HepG2 (cell line): ENCODE measurements at regions not wholly inside any gene's neighbourhood (a gene's known extent, or its start where the extent isn't known, plus 50 kb on each side); places are given as distances from the start of the nearest gene placed in this dataset.
A peak's percentile ranks its signal among the peaks of the same experiment; 100 is the strongest.

Experiments
- ATAC-seq: fragments of 200-7000 bp; cut with Tn5 transposase; 3 replicates; pipeline ENCODE4 v1.9.1; 2020; ENCODE audit warnings: mild to moderate bottlenecking, moderate library complexity
- BruUV-seq: library from RNA; stranded (reverse); fragments of 400-500 nt; replicated peaks from 2 replicates; lab custom pipeline; 2021; lab: Mats Ljungman, UMichigan
- CTCF ChIA-PET: fragments of 300-600 bp; formaldehyde crosslinking; extraction: SDS; loops from one replicate; lab custom pipeline; 2021; ENCODE audit warnings: low total read pairs, inconsistent platforms, low intra/inter-chr PET ratio; lab: Yijun Ruan, JAX
- POLR2A ChIA-PET: fragments of 350-600 bp; sonication (Branson Sonifier 250); formaldehyde crosslinking; loops from one replicate; lab custom pipeline; 2020; ENCODE audit warnings: antibody characterized with exemption, inconsistent platforms; lab: Yijun Ruan, JAX
- DNase-seq: peaks from one replicate; pipeline ENCODE4 v3.0.0-alpha.2; 2015; ENCODE audit warnings: low spot score
- FAIRE-seq: peaks from 3 replicates; lab custom pipeline; 2011; peaks lifted over from hg19 to GRCh38; lab: Jason Lieb, UNC
- H2AFZ ChIP-seq: one replicate; pipeline ENCODE4 v1.6.1; 2011; ENCODE audit warnings: low read length, inconsistent platforms
- H3K27ac ChIP-seq: fragments of 300-600 bp; 3 replicates; pipeline ENCODE4 v1.8.0; 2011; ENCODE audit warnings: mixed run types, mild to moderate bottlenecking, mixed read lengths, low read length, inconsistent platforms; ENCODE audit not compliant: insufficient read depth; ENCODE audit errors: extremely low read length
- H3K27me3 ChIP-seq, 2 experiments: fragments of 200-600 bp in 1 of 2; 2 replicates in 1 of 2; 3 replicates in 1 of 2; pipeline versions ENCODE4 v1.6.0 to v1.8.0; 2011; ENCODE audit warnings: low read length in 2 of 2, mild to moderate bottlenecking in 2 of 2, moderate library complexity in 2 of 2, inconsistent platforms in 1 of 2; ENCODE audit not compliant: insufficient read depth in 2 of 2, control insufficient read depth in 1 of 2
- H3K36me3 ChIP-seq, 2 experiments: fragments of 200-600 bp in 1 of 2; replicated peaks in 1 of 2; 2 replicates in 1 of 2; 3 replicates in 1 of 2; pipeline versions ENCODE4 v1.5.1 to v1.8.0; 2011; ENCODE audit warnings: low read length in 2 of 2, inconsistent platforms in 1 of 2; ENCODE audit not compliant: insufficient read depth in 2 of 2, control insufficient read depth in 1 of 2
- H3K4me1 ChIP-seq: 2 replicates; pipeline ENCODE4 v1.5.1; 2012; ENCODE audit warnings: low read length, inconsistent platforms; ENCODE audit not compliant: insufficient read depth
- H3K4me2 ChIP-seq: 2 replicates; pipeline ENCODE4 v1.6.0; 2011; ENCODE audit warnings: low read depth, low read length, inconsistent platforms
- H3K4me3 ChIP-seq, 3 experiments: fragments of 200-600 bp in 1 of 3; sonication (generic), shearing (Covaris generic) in 1 of 3; replicated peaks in 1 of 3; 2 replicates each; pipeline ENCODE4 v1.5.1; 2011 to 2016; ENCODE audit warnings: low read length in 3 of 3, inconsistent platforms in 2 of 3, low read depth in 2 of 3, mild to moderate bottlenecking in 2 of 3, control low read depth in 1 of 3, mixed read lengths in 1 of 3; ENCODE audit not compliant: insufficient read depth in 1 of 3
- H3K79me2 ChIP-seq: one replicate; pipeline ENCODE4 v1.6.1; 2011; ENCODE audit warnings: low read length, inconsistent platforms; ENCODE audit not compliant: insufficient read depth
- H3K9ac ChIP-seq: 2 replicates; pipeline ENCODE4 v1.6.0; 2011; ENCODE audit warnings: mild to moderate bottlenecking, low read depth, low read length, inconsistent platforms; ENCODE audit not compliant: insufficient read depth
- H3K9me3 ChIP-seq: 2 replicates; pipeline ENCODE4 v1.5.1; 2012; ENCODE audit warnings: mild to moderate bottlenecking, low read length
- H4K20me1 ChIP-seq: 2 replicates; pipeline ENCODE4 v1.6.0; 2011; ENCODE audit warnings: inconsistent platforms, mild to moderate bottlenecking, low read length, moderate library complexity; ENCODE audit not compliant: insufficient read depth
- GTF2F1 ChIP-seq: fragments of 150-350 bp; IDR thresholded peaks from 2 replicates; pipeline ENCODE4 v1.6.1; 2014; ENCODE audit warnings: low read length
- MAF1 ChIP-seq: sonication (generic); formaldehyde crosslinking; IDR thresholded peaks from 2 replicates; pipeline ENCODE4 v1.5.0; 2020; ENCODE audit warnings: missing genetic modification reagents, borderline replicate concordance
- NFE2L2 ChIP-seq: fragments of 150-350 bp; IDR thresholded peaks from 2 replicates; pipeline ENCODE4 v1.6.1; 2014; ENCODE audit warnings: low read length
- WGBS: methylation state at CpG from one replicate; pipeline ENCODE4 v1.1.6; 2017; ENCODE audit warnings: low lambda C conversion rate; 5-methylcytosine and 5-hydroxymethylcytosine counted together
- in situ Hi-C: cut with HindIII; loops from 2 replicates; pipeline ENCODE4 v1.10.0; 2017; ENCODE audit warnings: low pct_unique_long_range_greater_than_20kb; ENCODE audit not compliant: extremely low pct_ligation_motif_present
- intact Hi-C: fragments of 100-400 bp; cut with micrococcal nuclease; formaldehyde crosslinking; loops from one replicate; pipeline ENCODE4 v1.10.0; 2022; ENCODE audit not compliant: unreplicated experiment

DNA sequence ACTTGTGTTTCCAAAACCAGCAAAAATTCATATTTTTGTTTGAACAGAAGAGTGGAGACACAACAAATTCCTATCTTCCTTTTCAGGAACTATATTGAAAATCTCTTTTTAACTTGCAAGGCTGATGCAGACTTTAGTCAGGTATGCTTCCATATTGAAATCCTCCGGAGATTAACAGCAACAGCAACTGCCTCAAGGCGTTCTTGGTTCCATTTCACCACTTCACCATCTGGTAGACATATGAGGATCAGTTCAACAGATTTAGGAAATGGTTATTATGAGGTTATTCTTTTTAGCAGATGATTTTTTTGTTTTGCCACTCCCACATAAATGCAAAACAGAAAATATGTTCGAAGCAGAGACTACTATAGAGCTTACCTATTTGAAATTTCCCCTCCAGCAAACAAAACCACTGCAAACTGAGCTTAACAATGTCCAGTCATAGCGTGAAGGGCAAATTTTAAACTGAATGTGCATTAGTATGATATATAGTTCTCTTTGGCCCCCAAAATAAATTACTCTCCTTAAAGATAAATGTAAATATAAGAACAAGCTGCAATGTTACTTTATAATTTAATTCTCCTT lies 520.5 kb upstream of the ADGRB3 start:
- no peak overlapping the region for H3K27ac ChIP-seq
- no peaks in the 10 kb centered on the region for H4K20me1 ChIP-seq
- no peak for FAIRE-seq
- H3K9ac ChIP-seq: no peak overlapping the region
- no peaks in the 10 kb centered on the region for H3K9me3 ChIP-seq
- no peaks in the 10 kb centered on the region for H3K79me2 ChIP-seq
- intact Hi-C loops (no loop called here), in situ Hi-C loops (no loop called here)
- no peaks in the 10 kb centered on the region for H3K4me1 ChIP-seq
- no peak for DNase-seq
- WGBS: 0% methylated on average over 4 of the region's 4 CpGs
- H3K4me3 ChIP-seq: no peak overlapping the region
- no peaks in the 10 kb centered on the region for H3K36me3 ChIP-seq
- H3K4me2 ChIP-seq: no peak overlapping the region
- ChIA-PET POLR2A (no interaction called here), CTCF (no interaction called here)
- no peaks in the 10 kb centered on the region for H3K27me3 ChIP-seq
- no peak overlapping the region for H2AFZ ChIP-seq
- no peak for ATAC-seq
- no peak for TF ChIP-seq MAF1 (CRISPR knock-in tag)
- BruUV-seq: no TSS peak

DNA sequence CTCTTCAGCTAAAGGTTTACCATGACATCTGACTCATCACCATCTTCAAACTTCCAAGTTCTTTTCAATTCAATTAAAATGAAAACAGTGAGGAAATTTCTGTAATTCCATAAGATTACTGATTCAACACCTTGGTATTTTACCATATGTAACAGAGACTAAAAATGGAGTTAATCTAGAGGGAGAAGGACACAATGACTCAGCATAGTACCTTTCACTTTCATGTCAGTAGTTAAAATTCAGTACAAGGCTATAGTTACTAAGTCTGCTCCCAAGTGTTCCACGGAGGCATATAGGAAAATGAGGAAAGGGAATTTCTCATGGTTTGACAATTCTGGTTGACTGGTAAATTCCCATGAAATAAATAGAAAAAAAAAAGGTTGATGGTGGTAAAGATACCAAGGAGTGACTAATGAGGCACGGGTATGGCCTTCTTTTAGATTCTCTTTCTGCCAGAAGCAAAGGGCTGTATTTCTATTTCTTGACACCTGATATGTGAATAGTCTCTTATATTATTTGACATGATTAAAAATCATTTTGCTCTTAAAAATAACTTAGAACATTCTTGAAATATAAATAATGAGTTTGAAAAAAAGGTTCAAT lies 526.7 kb upstream of the ADGRB3 start:
- intact Hi-C loops (loop anchor here (5.0 kb wide), 1 partner anchor 526 kb away; no protein-coding TSS in a partner anchor), in situ Hi-C loops (no loop called here)
- FAIRE-seq (no peak), ATAC-seq (no peak), DNase-seq (no peak)
- ChIA-PET POLR2A (no interaction called here), CTCF (no interaction called here)
- no peaks in the 10 kb centered on the region for H4K20me1 ChIP-seq
- no peaks in the 10 kb centered on the region for H3K36me3 ChIP-seq
- H3K9ac ChIP-seq: no peak overlapping the region
- H3K9me3 ChIP-seq: no peaks in the 10 kb centered on the region
- 3% methylated on average over 2 of the region's 2 CpGs for WGBS
- BruUV-seq: no TSS peak
- no peaks in the 10 kb centered on the region for H3K79me2 ChIP-seq
- no peak overlapping the region for H2AFZ ChIP-seq
- no peak for TF ChIP-seq GTF2F1
- peak; percentile 41; the same call in 1 of the 2 replicates for TF ChIP-seq NFE2L2
- H3K27me3 ChIP-seq: no peaks in the 10 kb centered on the region
- H3K4me1 ChIP-seq: no peaks in the 10 kb centered on the region
- no peak overlapping the region for H3K27ac ChIP-seq
- no peak overlapping the region for H3K4me3 ChIP-seq
- H3K4me2 ChIP-seq: no peak overlapping the region
